Lower leg skin (tissue), 4 donors: ENCODE measurements at regions not wholly inside any gene's neighbourhood (a gene's known extent, or its start where the extent isn't known, plus 50 kb on each side); places are given as distances from the start of the nearest gene placed in this dataset.

ENCODE experiments used
- DNase-seq, 2 donors: peaks; one replicate each; pipeline ENCODE4 v3.0.0-alpha.2; 2019; ENCODE audit warnings: low spot score in 2 of 2
- H3K4me3 ChIP-seq: fragments of 200-600 bp; sonication (generic); 2 replicates; pipeline ENCODE4 v1.5.1; 2017; ENCODE audit warnings: mild to moderate bottlenecking, low read depth; ENCODE audit not compliant: poor library complexity, severe bottlenecking
- CTCF ChIP-seq, 3 donors: fragments of 450-650 bp; IDR thresholded peaks; one replicate each; pipeline ENCODE4 v1.5.1; 2016; ENCODE audit warnings: antibody characterized with exemption in 3 of 3, mild to moderate bottlenecking in 3 of 3, moderate library complexity in 2 of 3
- POLR2A ChIP-seq, 2 donors: fragments of 450-650 bp; IDR thresholded peaks; one replicate each; pipeline ENCODE4 v1.6.1; 2016 to 2017; ENCODE audit warnings: antibody characterized with exemption in 2 of 2, mild to moderate bottlenecking in 1 of 2, moderate library complexity in 1 of 2
- WGBS, 2 donors: methylation state at CpG; one replicate each; pipeline ENCODE4 v1.1.5; 2018; 5-methylcytosine and 5-hydroxymethylcytosine counted together
- intact Hi-C: fragments of 100-400 bp; cut with DNase I; formaldehyde crosslinking; loops from one replicate; pipeline ENCODE4 v1.15.0; 2023; ENCODE audit warnings: low total_unique reads

DNA sequence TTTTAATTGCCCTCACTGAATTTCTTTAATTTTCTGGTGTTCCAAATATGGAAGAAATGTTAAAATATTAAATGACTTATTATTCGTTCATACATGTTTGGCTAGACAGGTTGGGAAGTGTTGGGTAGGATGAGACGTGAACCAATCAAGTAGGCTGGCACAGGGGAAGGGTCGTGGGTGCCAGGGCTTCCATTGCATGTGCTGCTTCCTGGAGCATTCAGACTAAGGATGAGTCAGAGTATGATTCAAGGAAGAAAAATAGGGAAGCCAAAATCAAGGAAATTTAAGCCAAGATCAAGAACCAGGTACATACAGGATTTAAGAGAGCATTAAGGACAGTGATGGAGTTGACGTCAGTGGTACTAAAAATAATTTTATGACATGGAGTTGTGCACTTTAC lies 2068.0 kb downstream of the MAT2B start:
- no peak for TF ChIP-seq POLR2A (IDR thresholded peaks at IDR 0.05)
- TF ChIP-seq CTCF (IDR thresholded peaks at IDR 0.05) = no peak
- intact Hi-C loops = no loop called here
- 43 to 49% methylated on average over 4 of the region's 4 CpGs for WGBS, 2 donors
- no peak overlapping the region for H3K4me3 ChIP-seq
- no peak for DNase-seq

DNA sequence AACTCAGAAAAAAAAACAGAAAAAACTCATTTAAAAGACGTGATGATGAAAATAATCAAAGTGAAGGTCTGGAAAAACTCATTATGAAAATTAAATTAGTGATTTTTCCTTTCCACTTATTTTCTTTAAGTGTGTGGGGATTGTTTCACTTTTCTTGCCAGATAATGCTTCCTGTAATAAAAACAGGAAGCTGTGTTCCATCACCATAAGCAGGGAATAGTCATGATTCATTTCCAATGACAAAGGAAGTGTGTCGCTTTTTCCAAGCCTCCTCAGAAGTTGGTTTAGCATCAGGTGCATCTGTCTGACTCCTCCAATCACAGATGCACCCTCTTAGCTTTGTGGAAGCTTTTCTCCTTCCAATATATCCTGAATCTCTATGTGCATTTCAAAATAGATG lies 2068.7 kb downstream of the MAT2B start:
- H3K4me3 ChIP-seq = no peak overlapping the region
- DNase-seq = no peak
- 44 to 54% methylated on average over 2 of the region's 2 CpGs for WGBS, 2 donors
- TF ChIP-seq POLR2A (IDR thresholded peaks at IDR 0.05) = no peak
- no peak for TF ChIP-seq CTCF (IDR thresholded peaks at IDR 0.05)
- intact Hi-C loops = no loop called here

GRCh38 chr5:165576678-165577275 lies 2071.4 kb downstream of the MAT2B start:
- 75 to 82% methylated on average over 3 of the region's 3 CpGs for WGBS, 2 donors
- intact Hi-C loops = no loop called here
- no peak overlapping the region for H3K4me3 ChIP-seq
- no peak for DNase-seq
- TF ChIP-seq CTCF (IDR thresholded peaks at IDR 0.05) (no peak), POLR2A (IDR thresholded peaks at IDR 0.05) (no peak)

- TF ChIP-seq CTCF (IDR thresholded peaks at IDR 0.05) = no peak
- TF ChIP-seq POLR2A (IDR thresholded peaks at IDR 0.05) = no peak
- intact Hi-C loops = no loop called here
- no peak for DNase-seq
- no peak overlapping the region for H3K4me3 ChIP-seq
Measured at GRCh38 chr5:165579911-165580310, 2074.5 kb downstream of the MAT2B start.

GRCh38 chr5:165594693-165595092 lies 2089.3 kb downstream of the MAT2B start:
- DNase-seq = no peak

More at GRCh38 chr5:165594693-165595092, 2089.3 kb downstream of the MAT2B start:
- WGBS, 2 donors = 83 to 87% methylated on average over 1 of the region's 1 CpG
- intact Hi-C loops = no loop called here
- no peak overlapping the region for H3K4me3 ChIP-seq
- TF ChIP-seq POLR2A (IDR thresholded peaks at IDR 0.05) (no peak), CTCF (IDR thresholded peaks at IDR 0.05) (no peak)
